GM12878 (cell line): ENCODE measurements at regions not wholly inside any gene's neighbourhood (a gene's known extent, or its start where the extent isn't known, plus 50 kb on each side); places are given as distances from the start of the nearest gene placed in this dataset.

Experiments used
- ATAC-seq: fragments of 200-7000 bp; cut with Tn5 transposase; 3 replicates; pipeline ENCODE4 v1.9.1; 2020; ENCODE audit warnings: mild to moderate bottlenecking, moderate library complexity
- BruUV-seq: library from RNA; stranded (reverse); fragments of 400-500 nt; replicated peaks from 2 replicates; lab custom pipeline; 2021; lab: Mats Ljungman, UMichigan
- CTCF ChIA-PET: fragments of 300-600 bp; sonication (Branson Sonifier 250); formaldehyde crosslinking; extraction: SDS; loops from one replicate; lab custom pipeline; 2021; ENCODE audit warnings: inconsistent platforms; lab: Yijun Ruan, JAX
- POLR2A ChIA-PET: fragments of 350-600 bp; formaldehyde crosslinking; extraction: SDS; loops from one replicate; lab custom pipeline; 2021; ENCODE audit warnings: inconsistent platforms; lab: Charles Lee
- RAD21 ChIA-PET: fragments of 300-600 bp; sonication (Branson Sonifier 250); formaldehyde crosslinking; loops from one replicate; lab custom pipeline; 2023; ENCODE audit warnings: antibody characterized with exemption; ENCODE audit not compliant: unreplicated experiment; lab: Charles Lee
- SMC1A ChIA-PET: fragments of 300-600 bp; sonication (Branson Sonifier 250); formaldehyde crosslinking; loops from one replicate; lab custom pipeline; 2023; ENCODE audit not compliant: unreplicated experiment, uncharacterized antibody; lab: Charles Lee
- DNase-seq: peaks from one replicate; pipeline ENCODE4 v3.0.0-alpha.2; 2011; ENCODE audit warnings: low read depth, low spot score
- FAIRE-seq: peaks from 3 replicates; lab custom pipeline; 2011; peaks lifted over from hg19 to GRCh38; lab: Jason Lieb, UNC
- H2AFZ ChIP-seq: 2 replicates; pipeline ENCODE4 v1.6.0; 2011; ENCODE audit warnings: low read depth, low read length, control low read depth; ENCODE audit not compliant: control insufficient read depth
- H3K27ac ChIP-seq: 2 replicates; pipeline ENCODE4 v1.5.1; 2011; ENCODE audit warnings: control low read depth; ENCODE audit not compliant: control insufficient read depth, insufficient read depth
- H3K27me3 ChIP-seq, 2 experiments: replicated peaks in 1 of 2; 2 replicates each; pipeline versions ENCODE4 v1.6.0 to v1.6.1; 2011; ENCODE audit warnings: low read length in 1 of 2; ENCODE audit not compliant: control insufficient read depth in 2 of 2, insufficient read depth in 2 of 2
- H3K36me3 ChIP-seq, 2 experiments: 2 replicates each; pipeline ENCODE4 v1.5.1; 2011; ENCODE audit warnings: low read length in 1 of 2; ENCODE audit not compliant: control insufficient read depth in 2 of 2, insufficient read depth in 2 of 2
- H3K4me1 ChIP-seq: 2 replicates; pipeline ENCODE4 v1.6.1; 2011; ENCODE audit warnings: mild to moderate bottlenecking, low read length, moderate library complexity, mixed read lengths; ENCODE audit not compliant: control insufficient read depth, insufficient read depth
- H3K4me2 ChIP-seq: 2 replicates; pipeline ENCODE4 v1.6.0; 2011; ENCODE audit warnings: control low read depth; ENCODE audit not compliant: control insufficient read depth, insufficient read depth
- H3K4me3 ChIP-seq: fragments of 200-600 bp; sonication (generic); 2 replicates; pipeline ENCODE4 v1.5.1; 2016
- H3K79me2 ChIP-seq: 2 replicates; pipeline ENCODE4 v1.6.0; 2011; ENCODE audit warnings: low read length; ENCODE audit not compliant: control insufficient read depth, insufficient read depth
- H3K9ac ChIP-seq: 2 replicates; pipeline ENCODE4 v1.8.0; 2011; ENCODE audit warnings: low read length, control low read depth, mixed read lengths; ENCODE audit not compliant: control insufficient read depth, insufficient read depth
- H3K9me3 ChIP-seq: replicated peaks from 3 replicates; pipeline ENCODE4 v1.5.1; 2011; ENCODE audit warnings: mild to moderate bottlenecking, low read length; ENCODE audit not compliant: control insufficient read depth, insufficient read depth
- H4K20me1 ChIP-seq: 2 replicates; pipeline ENCODE4 v1.6.0; 2011; ENCODE audit not compliant: control insufficient read depth, insufficient read depth
- MEF2A ChIP-seq: IDR thresholded peaks from 2 replicates; pipeline ENCODE4 v1.6.1; 2011; ENCODE audit warnings: low read depth, mild to moderate bottlenecking, low read length, moderate library complexity; ENCODE audit not compliant: insufficient read depth
- MYB ChIP-seq: fragments of 150-350 bp; IDR thresholded peaks from 2 replicates; pipeline ENCODE4 v1.6.1; 2014; ENCODE audit warnings: mild to moderate bottlenecking, low read depth, low read length, borderline replicate concordance
- NRF1 ChIP-seq: conservative IDR thresholded peaks from 2 replicates; pipeline ENCODE4 v1.6.1; 2011; ENCODE audit warnings: mild to moderate bottlenecking, low read depth, low read length, improper control_type of control experiment
- RAD21 ChIP-seq: IDR thresholded peaks from 2 replicates; pipeline ENCODE4 v1.6.1; 2011; ENCODE audit warnings: mild to moderate bottlenecking, low read depth, low read length, moderate library complexity; ENCODE audit not compliant: insufficient read depth
- RBBP5 ChIP-seq: fragments of 200-600 bp; sonication (generic); conservative IDR thresholded peaks from 2 replicates; pipeline ENCODE4 v1.6.1; 2016
- TARDBP ChIP-seq: IDR thresholded peaks from 2 replicates; pipeline ENCODE4 v1.6.1; 2016; ENCODE audit warnings: borderline replicate concordance
- WRNIP1 ChIP-seq: IDR thresholded peaks from 2 replicates; pipeline ENCODE4 v1.6.1; 2011; ENCODE audit warnings: low read depth, low read length, improper control_type of control experiment, borderline replicate concordance
- ZBED1 ChIP-seq: IDR thresholded peaks from 2 replicates; pipeline ENCODE4 v1.6.1; 2016; ENCODE audit warnings: borderline replicate concordance
- WGBS: methylation state at CpG from one replicate; pipeline ENCODE4 v1.1.6; 2016; ENCODE audit warnings: low lambda C conversion rate; ENCODE audit not compliant: insufficient replicate concordance, insufficient coverage; ENCODE audit errors: missing lambda C conversion rate; 5-methylcytosine and 5-hydroxymethylcytosine counted together
- in situ Hi-C: fragments of 300-500 bp; cut with MboI; formaldehyde crosslinking; loops from 9 replicates; pipeline ENCODE4 v1.14.3; 2018; ENCODE audit warnings: mixed read lengths
- intact Hi-C: fragments of 100-400 bp; cut with micrococcal nuclease; formaldehyde crosslinking; loops from one replicate; pipeline ENCODE4 v1.14.2; 2022; ENCODE audit not compliant: unreplicated experiment
- TF ChIP-seq, protein P1 (sequence below): IDR thresholded peaks from 2 replicates; pipeline ENCODE4 v1.6.1; 2012; ENCODE audit warnings: low read depth, low read length, improper control_type of control experiment
- TF ChIP-seq, protein P2 (sequence below): IDR thresholded peaks from 2 replicates; pipeline ENCODE4 v1.6.1; 2012; ENCODE audit warnings: improper control_type of control experiment, low read depth, low read length; ENCODE audit not compliant: insufficient replicate concordance
- TF ChIP-seq, protein P3 (sequence below): fragments of 450-650 bp; IDR thresholded peaks from 2 replicates; pipeline ENCODE4 v1.6.1; 2017; ENCODE audit warnings: mild to moderate bottlenecking, moderate library complexity

DNA sequence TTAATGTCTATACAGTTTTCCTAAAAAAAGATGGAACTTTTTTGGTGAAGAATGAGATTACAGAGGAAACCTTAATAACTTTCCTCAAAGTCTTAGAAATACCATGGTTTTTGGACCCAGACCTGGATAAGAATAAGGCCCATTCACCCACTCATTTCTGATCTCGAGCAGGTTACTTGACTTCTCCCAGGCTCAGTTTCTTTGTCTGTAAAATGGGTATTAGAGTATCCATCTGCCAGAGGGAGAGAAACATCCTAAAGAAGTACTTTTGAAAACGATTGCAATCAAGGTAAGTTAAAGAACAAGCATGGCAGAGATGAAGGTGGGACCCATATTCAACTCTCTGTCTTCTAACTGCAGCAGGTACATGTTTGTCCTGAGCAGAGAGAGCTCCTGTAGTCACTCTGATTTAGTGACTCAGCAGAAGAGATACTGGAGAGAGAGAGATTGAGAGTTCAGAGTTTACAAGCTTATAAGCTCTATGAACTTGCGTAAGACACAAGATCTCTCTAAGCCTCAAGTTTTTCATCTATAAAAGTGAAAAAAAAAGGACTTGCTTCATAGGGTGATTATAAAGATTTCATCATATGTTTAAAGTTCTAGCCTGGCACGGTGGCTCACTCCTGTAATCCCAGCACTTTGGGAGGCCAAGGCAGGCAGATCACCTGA, 379.4 kb upstream of the SGCD start:
- intact Hi-C loops: no loop called here
- ChIA-PET RAD21 (no interaction called here), SMC1A (interaction anchor here (1.7 kb wide), 1 partner anchor 1185 kb away, joined by 4 read pairs; no protein-coding TSS in a partner anchor), POLR2A (no interaction called here), CTCF (interaction anchor here (0.6 to 0.8 kb wide), 2 partner anchors 986 to 1175 kb away, joined by 3 read pairs; no protein-coding TSS in a partner anchor)
- WGBS: 19% methylated on average over 4 of the region's 4 CpGs
- no TSS peak for BruUV-seq
- Histone ChIP-seq H3K9me3 (no peaks in the 10 kb centered on the region), H3K79me2 (no peaks in the 10 kb centered on the region), H3K9ac (no peak overlapping the region), H3K4me1 (no peaks in the 10 kb centered on the region), H2AFZ (no peak overlapping the region), H3K36me3 (no peaks in the 10 kb centered on the region), H4K20me1 (no peaks in the 10 kb centered on the region), H3K4me3 (no peak overlapping the region), H3K27me3 (peaks cover 0 to 3% of the 10 kb centered on the region in 2 experiments; a peak in 3 of 4 replicates), H3K4me2 (no peak overlapping the region), H3K27ac (no peak overlapping the region)
- no peak for FAIRE-seq
- DNase-seq: no peak
- no peak for ATAC-seq
- in situ Hi-C loops: loop anchor here (10.0 kb wide), 2 partner anchors 987 to 1177 kb away; no protein-coding TSS in a partner anchor
- TF ChIP-seq MYB (no peak), TARDBP (no peak), WRNIP1 (no peak), MEF2A (no peak), NRF1 (no peak), RBBP5 (no peak), ZBED1 (no peak), RAD21 (no peak)
- TF ChIP-seq, protein P1, sequence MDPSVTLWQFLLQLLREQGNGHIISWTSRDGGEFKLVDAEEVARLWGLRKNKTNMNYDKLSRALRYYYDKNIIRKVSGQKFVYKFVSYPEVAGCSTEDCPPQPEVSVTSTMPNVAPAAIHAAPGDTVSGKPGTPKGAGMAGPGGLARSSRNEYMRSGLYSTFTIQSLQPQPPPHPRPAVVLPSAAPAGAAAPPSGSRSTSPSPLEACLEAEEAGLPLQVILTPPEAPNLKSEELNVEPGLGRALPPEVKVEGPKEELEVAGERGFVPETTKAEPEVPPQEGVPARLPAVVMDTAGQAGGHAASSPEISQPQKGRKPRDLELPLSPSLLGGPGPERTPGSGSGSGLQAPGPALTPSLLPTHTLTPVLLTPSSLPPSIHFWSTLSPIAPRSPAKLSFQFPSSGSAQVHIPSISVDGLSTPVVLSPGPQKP: no peak
- TF ChIP-seq, protein P2, sequence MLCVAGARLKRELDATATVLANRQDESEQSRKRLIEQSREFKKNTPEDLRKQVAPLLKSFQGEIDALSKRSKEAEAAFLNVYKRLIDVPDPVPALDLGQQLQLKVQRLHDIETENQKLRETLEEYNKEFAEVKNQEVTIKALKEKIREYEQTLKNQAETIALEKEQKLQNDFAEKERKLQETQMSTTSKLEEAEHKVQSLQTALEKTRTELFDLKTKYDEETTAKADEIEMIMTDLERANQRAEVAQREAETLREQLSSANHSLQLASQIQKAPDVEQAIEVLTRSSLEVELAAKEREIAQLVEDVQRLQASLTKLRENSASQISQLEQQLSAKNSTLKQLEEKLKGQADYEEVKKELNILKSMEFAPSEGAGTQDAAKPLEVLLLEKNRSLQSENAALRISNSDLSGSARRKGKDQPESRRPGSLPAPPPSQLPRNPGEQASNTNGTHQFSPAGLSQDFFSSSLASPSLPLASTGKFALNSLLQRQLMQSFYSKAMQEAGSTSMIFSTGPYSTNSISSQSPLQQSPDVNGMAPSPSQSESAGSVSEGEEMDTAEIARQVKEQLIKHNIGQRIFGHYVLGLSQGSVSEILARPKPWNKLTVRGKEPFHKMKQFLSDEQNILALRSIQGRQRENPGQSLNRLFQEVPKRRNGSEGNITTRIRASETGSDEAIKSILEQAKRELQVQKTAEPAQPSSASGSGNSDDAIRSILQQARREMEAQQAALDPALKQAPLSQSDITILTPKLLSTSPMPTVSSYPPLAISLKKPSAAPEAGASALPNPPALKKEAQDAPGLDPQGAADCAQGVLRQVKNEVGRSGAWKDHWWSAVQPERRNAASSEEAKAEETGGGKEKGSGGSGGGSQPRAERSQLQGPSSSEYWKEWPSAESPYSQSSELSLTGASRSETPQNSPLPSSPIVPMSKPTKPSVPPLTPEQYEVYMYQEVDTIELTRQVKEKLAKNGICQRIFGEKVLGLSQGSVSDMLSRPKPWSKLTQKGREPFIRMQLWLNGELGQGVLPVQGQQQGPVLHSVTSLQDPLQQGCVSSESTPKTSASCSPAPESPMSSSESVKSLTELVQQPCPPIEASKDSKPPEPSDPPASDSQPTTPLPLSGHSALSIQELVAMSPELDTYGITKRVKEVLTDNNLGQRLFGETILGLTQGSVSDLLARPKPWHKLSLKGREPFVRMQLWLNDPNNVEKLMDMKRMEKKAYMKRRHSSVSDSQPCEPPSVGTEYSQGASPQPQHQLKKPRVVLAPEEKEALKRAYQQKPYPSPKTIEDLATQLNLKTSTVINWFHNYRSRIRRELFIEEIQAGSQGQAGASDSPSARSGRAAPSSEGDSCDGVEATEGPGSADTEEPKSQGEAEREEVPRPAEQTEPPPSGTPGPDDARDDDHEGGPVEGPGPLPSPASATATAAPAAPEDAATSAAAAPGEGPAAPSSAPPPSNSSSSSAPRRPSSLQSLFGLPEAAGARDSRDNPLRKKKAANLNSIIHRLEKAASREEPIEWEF: no peak
- TF ChIP-seq, protein P3, sequence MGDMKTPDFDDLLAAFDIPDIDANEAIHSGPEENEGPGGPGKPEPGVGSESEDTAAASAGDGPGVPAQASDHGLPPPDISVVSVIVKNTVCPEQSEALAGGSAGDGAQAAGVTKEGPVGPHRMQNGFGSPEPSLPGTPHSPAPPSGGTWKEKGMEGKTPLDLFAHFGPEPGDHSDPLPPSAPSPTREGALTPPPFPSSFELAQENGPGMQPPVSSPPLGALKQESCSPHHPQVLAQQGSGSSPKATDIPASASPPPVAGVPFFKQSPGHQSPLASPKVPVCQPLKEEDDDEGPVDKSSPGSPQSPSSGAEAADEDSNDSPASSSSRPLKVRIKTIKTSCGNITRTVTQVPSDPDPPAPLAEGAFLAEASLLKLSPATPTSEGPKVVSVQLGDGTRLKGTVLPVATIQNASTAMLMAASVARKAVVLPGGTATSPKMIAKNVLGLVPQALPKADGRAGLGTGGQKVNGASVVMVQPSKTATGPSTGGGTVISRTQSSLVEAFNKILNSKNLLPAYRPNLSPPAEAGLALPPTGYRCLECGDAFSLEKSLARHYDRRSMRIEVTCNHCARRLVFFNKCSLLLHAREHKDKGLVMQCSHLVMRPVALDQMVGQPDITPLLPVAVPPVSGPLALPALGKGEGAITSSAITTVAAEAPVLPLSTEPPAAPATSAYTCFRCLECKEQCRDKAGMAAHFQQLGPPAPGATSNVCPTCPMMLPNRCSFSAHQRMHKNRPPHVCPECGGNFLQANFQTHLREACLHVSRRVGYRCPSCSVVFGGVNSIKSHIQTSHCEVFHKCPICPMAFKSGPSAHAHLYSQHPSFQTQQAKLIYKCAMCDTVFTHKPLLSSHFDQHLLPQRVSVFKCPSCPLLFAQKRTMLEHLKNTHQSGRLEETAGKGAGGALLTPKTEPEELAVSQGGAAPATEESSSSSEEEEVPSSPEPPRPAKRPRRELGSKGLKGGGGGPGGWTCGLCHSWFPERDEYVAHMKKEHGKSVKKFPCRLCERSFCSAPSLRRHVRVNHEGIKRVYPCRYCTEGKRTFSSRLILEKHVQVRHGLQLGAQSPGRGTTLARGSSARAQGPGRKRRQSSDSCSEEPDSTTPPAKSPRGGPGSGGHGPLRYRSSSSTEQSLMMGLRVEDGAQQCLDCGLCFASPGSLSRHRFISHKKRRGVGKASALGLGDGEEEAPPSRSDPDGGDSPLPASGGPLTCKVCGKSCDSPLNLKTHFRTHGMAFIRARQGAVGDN: no peak
